SK-N-MC (cell line): ENCODE measurements at regions not wholly inside any gene's neighbourhood (a gene's known extent, or its start where the extent isn't known, plus 50 kb on each side); places are given as distances from the start of the nearest gene placed in this dataset.

Experiments used
- EZH2 ChIP-seq: fragments of 200-600 bp; sonication (generic); IDR thresholded peaks from one replicate; pipeline ENCODE4 v1.6.1; 2017; ENCODE audit warnings: antibody characterized with exemption
- FOXP2 ChIP-seq: optimal IDR thresholded peaks from 2 replicates; pipeline ENCODE3; 2011; ENCODE audit warnings: mild to moderate bottlenecking, moderate library complexity; ENCODE audit not compliant: insufficient read depth; ENCODE audit errors: extremely low read length, control extremely low read depth
- POLR2AphosphoS5 ChIP-seq: IDR thresholded peaks from 2 replicates; pipeline ENCODE4 v1.6.1; 2012; ENCODE audit warnings: mild to moderate bottlenecking, low read depth, low read length, borderline replicate concordance

GRCh38 chr10:37473906-37474305 is 348.5 kb downstream of the ANKRD30A start:
- no peak for TF ChIP-seq EZH2
- no peak for TF ChIP-seq POLR2AphosphoS5
- no peak for TF ChIP-seq FOXP2
